CD4-positive, alpha-beta T cell (primary cell): ENCODE measurements at regions not wholly inside any gene's neighbourhood (a gene's known extent, or its start where the extent isn't known, plus 50 kb on each side); places are given as distances from the start of the nearest gene placed in this dataset.

ENCODE experiments used
- ATAC-seq: fragments of 200-7000 bp; cut with Tn5 transposase; one replicate; pipeline ENCODE4 v1.10.0; 2022; ENCODE audit warnings: mild to moderate bottlenecking; ENCODE audit not compliant: poor library complexity
- CTCF ChIA-PET: fragments of 350-600 bp; sonication (Branson Sonifier 250); formaldehyde crosslinking; loops from one replicate; lab custom pipeline; 2021; ENCODE audit warnings: antibody characterized with exemption, inconsistent platforms; lab: Charles Lee
- POLR2A ChIA-PET: fragments of 350-600 bp; sonication (Branson Sonifier 250); formaldehyde crosslinking; loops from one replicate; lab custom pipeline; 2021; ENCODE audit warnings: antibody characterized with exemption, inconsistent platforms; lab: Charles Lee
- DNase-seq, 14 experiments: peaks; one replicate each; pipeline ENCODE4 v3.0.0-alpha.2; 2013 to 2020; ENCODE audit warnings: mixed read lengths in 2 of 14
- H3K27ac ChIP-seq, 2 donors: one replicate each; pipeline versions ENCODE4 v1.5.1 to v1.7.0; 2013; ENCODE audit warnings: low read length in 2 of 2, low read depth in 1 of 2, mild to moderate bottlenecking in 1 of 2
- H3K27me3 ChIP-seq, 2 experiments: 1 replicate in 1 of 2; 2 replicates in 1 of 2; pipeline versions ENCODE4 v1.6.1 to v1.7.0; 2013; ENCODE audit warnings: low read length in 2 of 2, control low read depth in 1 of 2, mild to moderate bottlenecking in 1 of 2, moderate library complexity in 1 of 2; ENCODE audit not compliant: insufficient read depth in 2 of 2, control insufficient read depth in 1 of 2
- H3K36me3 ChIP-seq: one replicate; pipeline ENCODE4 v1.6.1; 2013; ENCODE audit warnings: low read length, control low read depth; ENCODE audit not compliant: insufficient read depth
- H3K4me1 ChIP-seq: one replicate; pipeline ENCODE4 v1.6.1; 2013; ENCODE audit warnings: low read length, control low read depth; ENCODE audit not compliant: insufficient read depth
- H3K4me3 ChIP-seq: one replicate; pipeline ENCODE4 v1.5.1; 2013; ENCODE audit warnings: mild to moderate bottlenecking, low read length, moderate library complexity
- H3K9me3 ChIP-seq, 2 experiments: 1 replicate in 1 of 2; 2 replicates in 1 of 2; pipeline versions ENCODE4 v1.6.1 to v1.7.0; 2013; ENCODE audit warnings: low read length in 2 of 2, mild to moderate bottlenecking in 2 of 2, control low read depth in 1 of 2, moderate library complexity in 1 of 2; ENCODE audit not compliant: control insufficient read depth in 1 of 2, insufficient read depth in 1 of 2
- H3K27ac Mint-ChIP-seq: one replicate; pipeline ENCODE4 v1.8.0; 2020; ENCODE audit warnings: mixed read lengths
- H3K27me3 Mint-ChIP-seq: one replicate; pipeline ENCODE4 v1.8.0; 2021; ENCODE audit warnings: mixed read lengths
- H3K36me3 Mint-ChIP-seq: one replicate; pipeline ENCODE4 v1.8.0; 2021; ENCODE audit warnings: low read depth, mixed read lengths
- H3K4me1 Mint-ChIP-seq: one replicate; pipeline ENCODE4 v1.8.0; 2021; ENCODE audit warnings: low read depth, mixed read lengths
- H3K4me3 Mint-ChIP-seq: one replicate; pipeline ENCODE4 v1.8.0; 2020; ENCODE audit warnings: mild to moderate bottlenecking, mixed read lengths
- H3K9me3 Mint-ChIP-seq: one replicate; pipeline ENCODE4 v1.8.0; 2020; ENCODE audit warnings: mixed read lengths
- CTCF ChIP-seq: fragments of 200-600 bp; IDR thresholded peaks from one replicate; pipeline ENCODE4 v1.8.0; 2022; ENCODE audit warnings: antibody characterized with exemption, mild to moderate bottlenecking
- intact Hi-C, 2 experiments: fragments of 100-400 bp; cut with DNase I in 1 of 2; cut with micrococcal nuclease in 1 of 2; formaldehyde crosslinking; loops; one replicate each; pipeline versions ENCODE4 v1.15.1 to v1.9.0; 2023 to 2025; cut with DNase I, micrococcal nuclease

DNA sequence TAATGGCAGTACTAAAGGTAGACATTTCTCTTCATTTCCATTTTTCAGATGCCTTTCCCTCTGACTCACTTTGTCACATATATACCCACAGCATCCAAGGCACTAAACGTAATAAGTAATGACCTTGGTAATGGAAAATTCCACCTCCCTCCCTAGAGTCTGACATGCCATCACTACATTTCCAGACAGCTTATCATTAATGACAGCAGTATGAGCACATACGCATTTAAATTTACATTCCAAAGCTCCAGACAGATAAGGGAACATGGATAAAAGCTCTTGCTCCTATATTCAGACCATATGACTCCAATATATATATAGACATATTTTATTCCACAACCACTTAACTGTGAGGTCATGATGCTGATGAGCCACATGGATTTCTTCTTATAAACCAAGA is 191.7 kb upstream of the GORAB start:
- no peaks in the 10 kb centered on the region for H3K9me3 Mint-ChIP-seq
- TF ChIP-seq CTCF, result no peak
- no peak overlapping the region for H3K27ac Mint-ChIP-seq
- Histone ChIP-seq H3K36me3 (no peaks in the 10 kb centered on the region), H3K4me1 (no peaks in the 10 kb centered on the region), H3K4me3 (no peak overlapping the region), H3K27ac (no peak overlapping the region), H3K27me3 (no peaks in the 10 kb centered on the region), H3K9me3 (no peaks in the 10 kb centered on the region)
- POLR2A ChIA-PET, result no interaction called here
- intact Hi-C loops, result no loop called here
- no peak for DNase-seq
- CTCF ChIA-PET, result no interaction called here
- H3K4me1 Mint-ChIP-seq, result no peaks in the 10 kb centered on the region
- no peak for ATAC-seq
- no peak overlapping the region for H3K4me3 Mint-ChIP-seq
- no peaks in the 10 kb centered on the region for H3K36me3 Mint-ChIP-seq
- peaks cover 4% of the 10 kb centered on the region for H3K27me3 Mint-ChIP-seq

DNA sequence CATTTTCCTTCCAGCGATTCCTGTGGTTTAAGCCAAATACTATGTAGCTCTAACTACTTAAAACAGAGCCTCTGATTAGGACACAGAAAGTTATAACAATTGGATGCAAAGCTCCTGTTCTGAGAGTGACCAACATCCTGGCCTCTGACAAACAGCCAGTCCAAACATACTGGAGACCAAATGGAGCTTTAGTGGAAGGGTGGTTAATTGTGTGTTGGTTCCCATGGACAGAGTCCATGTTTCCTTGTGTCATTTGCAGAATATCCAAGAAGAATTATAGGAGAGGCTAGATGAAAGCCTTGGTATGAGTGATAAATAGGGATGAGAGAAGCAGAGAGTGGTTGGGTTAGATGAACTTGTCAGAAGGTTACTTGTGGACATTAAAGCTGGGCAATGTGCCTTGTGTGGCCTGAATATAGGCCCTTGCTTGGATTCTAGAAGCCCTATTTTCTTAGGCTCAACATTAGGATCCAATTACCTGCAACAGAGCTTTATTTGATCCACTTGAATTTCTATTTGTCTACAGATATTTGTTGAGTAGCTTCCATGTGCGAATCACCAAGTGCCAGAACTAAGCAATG is 180.5 kb upstream of the GORAB start:
- no peaks in the 10 kb centered on the region for H3K9me3 Mint-ChIP-seq
- Histone ChIP-seq H3K27me3 (peaks cover 0 to 8% of the 10 kb centered on the region in 2 experiments), H3K9me3 (no peaks in the 10 kb centered on the region), H3K4me3 (no peak overlapping the region), H3K36me3 (no peaks in the 10 kb centered on the region), H3K27ac (no peak overlapping the region), H3K4me1 (no peaks in the 10 kb centered on the region)
- no peak overlapping the region for H3K27ac Mint-ChIP-seq
- CTCF ChIA-PET, result no interaction called here
- DNase-seq (no peak), ATAC-seq (no peak)
- intact Hi-C loops, result no loop called here
- no peak for TF ChIP-seq CTCF
- no peaks in the 10 kb centered on the region for H3K36me3 Mint-ChIP-seq
- no peak overlapping the region for H3K4me3 Mint-ChIP-seq
- H3K27me3 Mint-ChIP-seq, result no peaks in the 10 kb centered on the region
- H3K4me1 Mint-ChIP-seq, result no peaks in the 10 kb centered on the region
- POLR2A ChIA-PET, result no interaction called here

DNA sequence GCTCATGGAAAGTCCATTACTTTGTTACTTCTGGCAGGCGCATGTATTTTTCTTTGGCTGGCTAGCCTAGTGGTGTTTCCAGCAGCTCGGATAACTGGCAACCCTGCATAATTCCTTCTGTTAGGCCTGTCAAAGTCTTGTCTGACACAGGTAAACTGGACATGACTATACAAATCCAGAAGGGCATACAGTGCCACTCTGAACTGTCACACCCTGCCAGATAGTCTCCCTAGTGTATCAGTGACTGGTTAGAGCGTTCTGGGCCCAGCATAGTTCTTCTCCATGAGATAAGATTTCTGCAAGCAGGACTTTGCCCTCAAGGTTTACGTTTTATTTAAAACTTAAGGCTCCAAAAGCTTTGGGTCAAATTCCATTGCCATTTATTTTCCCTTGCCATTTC is 177.7 kb upstream of the GORAB start:
- H3K4me1 Mint-ChIP-seq, result no peaks in the 10 kb centered on the region
- ChIA-PET POLR2A (no interaction called here), CTCF (no interaction called here)
- no peak overlapping the region for H3K4me3 ChIP-seq
- no peak for TF ChIP-seq CTCF
- no peak overlapping the region for H3K4me3 Mint-ChIP-seq
- no peak overlapping the region for H3K27ac Mint-ChIP-seq
- H3K9me3 Mint-ChIP-seq, result peaks cover 3% of the 10 kb centered on the region
- H3K36me3 Mint-ChIP-seq, result no peaks in the 10 kb centered on the region
- no peaks in the 10 kb centered on the region for H3K4me1 ChIP-seq
- DNase-seq (no peak), ATAC-seq (no peak)
- H3K9me3 ChIP-seq, result peaks cover 0 to 3% of the 10 kb centered on the region in 2 experiments
- intact Hi-C loops, result no loop called here
- no peaks in the 10 kb centered on the region for H3K27me3 Mint-ChIP-seq
- H3K27me3 ChIP-seq, result peaks cover 0 to 8% of the 10 kb centered on the region in 2 experiments
- H3K36me3 ChIP-seq, result no peaks in the 10 kb centered on the region
- no peak overlapping the region for H3K27ac ChIP-seq
